GM12801 (cell line): ENCODE measurements at regions not wholly inside any gene's neighbourhood (a gene's known extent, or its start where the extent isn't known, plus 50 kb on each side); places are given as distances from the start of the nearest gene placed in this dataset.

Source experiments
- CTCF ChIP-seq: IDR thresholded peaks from one replicate; pipeline ENCODE4 v1.5.1; 2011; ENCODE audit warnings: control low read depth; ENCODE audit not compliant: insufficient read length; ENCODE audit errors: extremely low read depth

DNA sequence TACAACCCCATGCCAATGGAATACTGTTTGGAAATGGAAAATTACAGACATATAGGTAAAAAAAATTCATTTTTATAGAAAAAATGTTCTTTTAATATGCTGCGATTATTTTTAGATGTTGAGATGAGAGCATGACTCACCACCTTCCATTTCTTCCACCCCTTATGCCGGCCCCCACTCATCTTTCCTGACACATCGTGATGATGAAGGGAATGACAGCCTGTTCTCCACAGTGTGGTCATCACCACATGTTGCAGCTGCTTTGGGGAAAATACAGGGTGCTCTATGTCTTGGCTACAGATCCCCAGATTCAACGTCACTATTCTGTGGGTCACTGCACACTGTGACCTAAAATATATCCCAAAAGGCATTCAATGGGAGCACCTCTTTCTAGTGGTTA lies 916.2 kb downstream of the METTL15 start:
- TF ChIP-seq CTCF, result no peak

- TF ChIP-seq CTCF, result no peak
Measured at GRCh38 chr11:29023761-29024160, 915.6 kb downstream of the METTL15 start.

DNA sequence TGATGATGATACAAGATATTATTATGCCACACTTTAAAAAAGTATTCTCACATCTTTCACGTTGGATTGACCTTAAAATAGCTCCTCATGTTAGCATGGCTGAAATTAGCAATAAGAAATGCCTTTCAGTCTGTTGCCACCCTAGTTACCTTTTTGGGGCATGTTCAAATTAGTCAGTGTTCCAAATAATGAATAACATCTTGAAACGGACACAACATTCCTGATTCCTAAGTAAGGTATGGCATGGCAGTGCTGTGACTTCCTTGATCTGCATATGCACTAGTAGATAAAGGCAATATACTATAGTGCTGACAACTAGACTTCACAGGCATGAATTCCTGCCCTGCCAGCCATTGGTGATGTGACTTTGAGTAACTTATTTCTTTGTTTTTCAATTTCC lies 914.5 kb downstream of the METTL15 start:
- TF ChIP-seq CTCF, result no peak

DNA sequence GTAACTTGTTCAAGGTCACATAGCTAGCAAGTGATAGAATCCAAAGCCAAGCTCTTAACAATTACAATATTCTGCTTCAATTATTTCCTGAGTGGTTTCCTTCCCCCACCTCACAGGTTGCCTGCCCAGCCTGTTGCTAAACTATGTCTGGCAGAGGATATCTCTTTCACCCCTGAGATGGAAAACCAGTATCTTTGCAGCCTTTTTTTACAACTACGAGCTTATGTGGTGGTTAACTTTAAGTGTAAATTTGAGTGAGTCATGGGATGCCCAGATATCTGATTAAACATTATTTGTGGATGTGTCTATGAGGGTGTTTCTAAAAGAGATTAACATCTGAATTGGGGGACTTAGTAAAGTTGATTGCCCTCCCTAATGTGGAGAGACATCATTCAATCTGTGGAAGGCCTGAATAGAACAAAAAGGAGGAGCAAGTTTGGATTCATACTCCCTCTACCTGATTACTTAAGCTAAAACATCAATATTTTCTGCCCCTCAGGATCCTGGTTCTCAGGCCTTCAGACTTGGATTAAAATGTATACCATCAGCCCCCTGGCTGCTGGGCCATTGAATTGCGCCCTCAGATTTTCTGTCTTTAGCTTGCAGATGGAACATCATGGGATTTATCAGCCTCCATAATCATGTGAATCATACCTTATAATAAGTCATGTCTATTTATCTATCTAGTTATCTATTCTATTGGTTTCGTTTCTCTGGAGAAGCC lies 911.9 kb downstream of the METTL15 start:
- TF ChIP-seq CTCF, result no peak

- no peak for TF ChIP-seq CTCF
Measured at GRCh38 chr11:29018631-29019030, 910.4 kb downstream of the METTL15 start.

- no peak for TF ChIP-seq CTCF
Measured at GRCh38 chr11:29017941-29018340, 909.8 kb downstream of the METTL15 start.

GRCh38 chr11:29012507-29012906 lies 904.3 kb downstream of the METTL15 start:
- TF ChIP-seq CTCF, result no peak
